ENCODE measurements at regions not wholly inside any gene's neighbourhood (a gene's known extent, or its start where the extent isn't known, plus 50 kb on each side); places are given as distances from the start of the nearest gene placed in this dataset.
"Not testable (repeated sequence)": the region's sequence is repeated elsewhere in the genome, so short reads cannot be mapped to it uniquely, and the experiment has no call there.

DNA sequence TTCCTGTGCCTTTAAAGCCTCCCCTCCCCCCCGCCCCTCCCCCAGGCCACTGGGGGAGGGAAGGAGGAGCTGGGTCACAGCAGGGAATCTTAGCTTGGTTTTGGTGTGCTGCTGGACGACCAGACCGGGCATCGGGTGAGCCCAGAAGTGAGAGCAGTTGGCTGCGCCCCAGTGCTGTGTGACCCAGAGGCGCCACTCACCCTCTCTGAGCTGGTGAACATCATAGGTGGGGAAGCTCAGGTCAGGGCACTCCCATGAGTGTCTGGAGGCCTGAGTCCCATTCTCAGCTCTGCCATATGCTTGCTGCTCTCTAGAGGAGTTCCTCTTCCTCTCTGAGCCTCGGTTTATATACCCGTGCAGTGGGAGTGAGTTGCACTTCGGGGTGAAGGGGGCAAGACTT, 3077.5 kb downstream of the RPIA start:
- not testable (repeated sequence) for H3K4me3 ChIP-seq; H4K20me1 ChIP-seq; H3K9ac ChIP-seq; H3K9me3 ChIP-seq (replicated peaks in 1 of 11); H3K4me2 ChIP-seq; H3K36me3 ChIP-seq; H3K27me3 ChIP-seq; H3K27ac ChIP-seq
- H3K4me1 ChIP-seq: peaks cover 0 to 21% (median 0%) of the 10 kb centered on the region in 10 experiments; a peak in 4 of 20 replicates

DNA sequence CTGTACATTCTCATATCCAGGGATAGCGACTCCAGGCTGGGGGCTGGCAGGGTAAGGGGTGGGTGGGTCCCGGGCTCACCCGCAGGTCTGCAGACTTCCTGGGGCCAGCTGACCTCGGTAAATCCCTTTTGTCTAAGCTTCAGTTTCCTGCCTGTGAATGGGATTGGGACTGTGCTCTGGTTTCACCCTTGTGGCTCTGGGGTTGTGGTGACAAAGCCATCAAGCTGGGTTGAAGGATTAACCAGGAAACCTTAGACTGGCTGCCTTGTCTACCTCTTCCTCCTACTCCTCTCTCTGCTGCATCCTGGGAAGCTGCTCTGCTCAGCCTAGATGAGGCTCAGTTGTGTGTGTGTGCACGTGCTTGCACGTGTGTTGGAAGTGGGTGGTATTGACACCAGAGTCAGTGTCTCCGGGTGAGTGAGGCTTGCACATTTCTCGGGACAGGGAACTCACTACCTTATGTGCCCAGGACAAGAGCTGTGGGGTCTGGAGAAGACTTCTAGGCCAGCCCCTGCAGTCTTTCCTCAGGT, 3078.6 kb downstream of the RPIA start:
- H3K4me1 ChIP-seq: peaks cover 0 to 21% (median 0%) of the 10 kb centered on the region in 10 experiments; a peak in 4 of 20 replicates
- H3K9ac ChIP-seq; H3K27ac ChIP-seq; H3K9me3 ChIP-seq (replicated peaks in 1 of 11); H3K4me2 ChIP-seq; H3K4me3 ChIP-seq; H3K27me3 ChIP-seq; H4K20me1 ChIP-seq; H3K36me3 ChIP-seq: not testable (repeated sequence)

DNA sequence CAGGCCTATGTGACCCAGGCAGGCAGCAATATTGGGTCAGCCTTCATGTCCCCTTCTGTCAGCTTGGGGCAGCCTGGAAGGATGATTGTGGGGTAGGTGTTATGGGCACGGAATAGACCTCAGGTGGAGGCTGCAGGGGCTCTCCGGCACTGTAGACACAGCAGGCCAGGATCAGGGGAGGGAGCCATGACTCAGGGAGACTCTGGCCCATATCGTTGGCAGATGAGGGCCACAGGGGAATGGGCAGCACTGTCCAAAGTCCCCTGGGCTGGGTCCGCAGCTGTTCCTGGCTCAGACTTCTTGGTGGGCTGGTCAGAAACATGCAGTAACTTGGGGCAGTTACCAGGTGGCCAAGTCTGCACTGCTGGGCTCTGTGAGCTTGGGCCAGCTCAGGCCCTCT, 3080.1 kb downstream of the RPIA start:
- H3K4me3 ChIP-seq; H3K9me3 ChIP-seq (replicated peaks in 1 of 11); H3K4me1 ChIP-seq; H3K4me2 ChIP-seq; H3K27me3 ChIP-seq; H3K9ac ChIP-seq; H4K20me1 ChIP-seq; H3K36me3 ChIP-seq; H3K27ac ChIP-seq: not testable (repeated sequence)

DNA sequence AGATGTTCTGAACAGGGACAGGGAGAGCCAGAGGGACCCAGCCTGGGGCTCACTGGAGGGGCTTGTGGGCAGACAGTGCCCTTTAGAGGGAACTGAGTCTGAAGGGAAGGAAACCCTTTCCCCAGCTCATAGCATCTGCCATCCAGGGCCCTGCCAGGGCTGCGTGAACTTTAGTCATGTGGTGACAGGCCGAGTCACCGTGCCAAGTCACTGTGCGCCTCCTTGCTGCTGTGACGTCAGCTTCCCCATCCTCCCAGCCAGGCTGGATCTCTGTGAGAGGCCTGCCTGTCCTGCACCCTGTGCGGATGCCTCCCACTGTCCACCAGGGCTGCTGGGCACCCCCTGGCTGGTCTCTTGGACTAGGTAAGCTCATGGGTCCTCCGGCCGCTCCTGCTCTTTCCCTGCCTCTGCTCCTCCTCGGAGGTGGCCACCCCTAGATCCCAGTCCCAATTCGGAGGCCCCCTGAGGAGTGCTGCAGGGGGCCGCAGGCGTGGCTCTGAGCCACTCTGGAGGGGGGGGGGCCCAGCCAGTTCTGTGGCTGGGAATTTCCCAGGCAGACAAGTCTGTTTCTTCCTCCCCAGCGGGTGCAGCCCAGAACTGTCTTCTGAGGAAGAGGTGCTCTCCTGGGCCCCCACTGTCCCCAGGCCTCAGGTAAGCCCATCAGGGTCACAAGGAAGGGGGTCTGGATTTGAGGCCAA, 3080.9 kb downstream of the RPIA start:
- not testable (repeated sequence) for H4K20me1 ChIP-seq; H3K9ac ChIP-seq; H3K9me3 ChIP-seq (replicated peaks in 1 of 11); H3K36me3 ChIP-seq; H3K4me1 ChIP-seq; H3K4me2 ChIP-seq; H3K27ac ChIP-seq; H3K27me3 ChIP-seq; H3K4me3 ChIP-seq

DNA sequence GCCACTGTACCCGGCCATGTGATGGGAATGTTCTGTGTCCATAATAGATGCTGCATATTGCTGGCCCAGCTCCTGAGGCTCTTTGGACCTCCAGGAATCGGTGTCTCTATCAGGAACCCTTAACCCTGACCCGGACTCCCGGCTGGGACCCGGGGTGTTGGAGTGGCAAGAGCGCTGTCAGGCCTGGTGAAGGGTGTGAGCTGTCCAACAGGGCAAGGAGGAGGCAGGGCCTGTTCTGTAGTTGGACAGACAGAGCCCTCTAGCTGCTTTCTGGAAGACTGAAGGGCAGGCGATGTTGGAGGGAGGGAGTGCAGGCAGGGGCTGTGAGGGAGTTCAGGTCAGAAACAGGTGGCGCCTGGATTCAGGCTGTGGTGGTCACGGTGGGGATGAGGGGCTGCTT, 3082.3 kb downstream of the RPIA start:
- H3K36me3 ChIP-seq; H3K4me2 ChIP-seq; H3K4me3 ChIP-seq; H4K20me1 ChIP-seq; H3K27me3 ChIP-seq; H3K9me3 ChIP-seq (replicated peaks in 1 of 11); H3K4me1 ChIP-seq; H3K27ac ChIP-seq; H3K9ac ChIP-seq: not testable (repeated sequence)

GRCh38 chr2:91775193-91775592, 3083.7 kb downstream of the RPIA start:
- H3K27ac ChIP-seq; H3K9ac ChIP-seq; H3K9me3 ChIP-seq (replicated peaks in 1 of 11); H3K4me2 ChIP-seq; H4K20me1 ChIP-seq; H3K27me3 ChIP-seq; H3K4me1 ChIP-seq; H3K4me3 ChIP-seq; H3K36me3 ChIP-seq: not testable (repeated sequence)

DNA sequence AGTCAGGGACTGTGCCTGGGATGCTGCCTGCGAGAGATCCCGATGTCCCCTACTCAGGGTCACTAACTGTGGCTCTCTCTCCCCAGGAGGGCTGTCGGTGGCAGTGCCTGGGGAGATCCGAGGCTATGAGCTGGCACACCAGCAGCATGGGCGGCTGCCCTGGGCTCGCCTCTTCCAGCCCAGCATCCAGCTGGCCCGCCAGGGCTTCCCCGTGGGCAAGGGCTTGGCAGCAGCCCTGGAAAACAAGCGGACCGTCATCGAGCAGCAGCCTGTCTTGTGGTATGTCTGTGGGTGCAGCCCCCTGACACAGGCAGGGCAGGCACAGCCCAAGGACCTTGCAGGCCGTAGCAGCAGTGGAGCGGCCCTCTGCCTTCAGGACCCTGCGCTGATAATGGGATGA, 3088.9 kb downstream of the RPIA start:
- H3K4me3 ChIP-seq; H3K9ac ChIP-seq; H3K27me3 ChIP-seq; H3K9me3 ChIP-seq (replicated peaks in 1 of 11); H3K4me1 ChIP-seq; H3K36me3 ChIP-seq; H3K4me2 ChIP-seq; H4K20me1 ChIP-seq; H3K27ac ChIP-seq: not testable (repeated sequence)

GRCh38 chr2:91809391-91809790, 3061.8 kb upstream of the TEKT4 start:
- H3K9me3 ChIP-seq (replicated peaks in 1 of 11); H3K4me2 ChIP-seq; H3K27me3 ChIP-seq; H3K36me3 ChIP-seq; H4K20me1 ChIP-seq; H3K4me1 ChIP-seq; H3K27ac ChIP-seq; H3K9ac ChIP-seq: not testable (repeated sequence)
- H3K4me3 ChIP-seq: peak overlapping the region in 3 of 10 experiments; percentile 35 to 46 (median 44); a peak in 4 of 20 replicates

GRCh38 chr2:91839904-91840868, 3031.0 kb upstream of the TEKT4 start:
- no peak for TF ChIP-seq Cebpa-rat (IDR thresholded peaks at IDR 0.05)
- Histone ChIP-seq H3K9ac (no peak overlapping the region; a peak in 1 of 22 replicates), H3K4me2 (peak overlapping the region in 2 of 11 experiments; percentile 50 to 58; a peak in 4 of 22 replicates), H3K36me3 (no peaks in the 10 kb centered on the region), H3K27me3 (peaks cover 30 to 36% (median 32%) of the 10 kb centered on the region in 11 experiments), H3K27ac (no peak overlapping the region), H3K4me3 (peak overlapping the region in 2 of 10 experiments; percentile 32; a peak in 4 of 20 replicates), H4K20me1 (peaks cover 0 to 3% (median 0%) of the 10 kb centered on the region in 11 experiments; a peak in 4 of 22 replicates), H3K4me1 (no peaks in the 10 kb centered on the region), H3K9me3 (replicated peaks in 1 of 11) (peaks cover 0 to 3% (median 0%) of the 10 kb centered on the region in 11 experiments; a peak in 2 of 22 replicates)

- not testable (repeated sequence) for H3K27ac ChIP-seq; H3K9me3 ChIP-seq (replicated peaks in 1 of 11); H4K20me1 ChIP-seq; H3K36me3 ChIP-seq; H3K9ac ChIP-seq; H3K4me1 ChIP-seq; H3K4me2 ChIP-seq; H3K4me3 ChIP-seq
- H3K27me3 ChIP-seq: peaks cover 30 to 36% (median 32%) of the 10 kb centered on the region in 11 experiments
Measured at GRCh38 chr2:91842264-91842663, 3029.0 kb upstream of the TEKT4 start.

DNA sequence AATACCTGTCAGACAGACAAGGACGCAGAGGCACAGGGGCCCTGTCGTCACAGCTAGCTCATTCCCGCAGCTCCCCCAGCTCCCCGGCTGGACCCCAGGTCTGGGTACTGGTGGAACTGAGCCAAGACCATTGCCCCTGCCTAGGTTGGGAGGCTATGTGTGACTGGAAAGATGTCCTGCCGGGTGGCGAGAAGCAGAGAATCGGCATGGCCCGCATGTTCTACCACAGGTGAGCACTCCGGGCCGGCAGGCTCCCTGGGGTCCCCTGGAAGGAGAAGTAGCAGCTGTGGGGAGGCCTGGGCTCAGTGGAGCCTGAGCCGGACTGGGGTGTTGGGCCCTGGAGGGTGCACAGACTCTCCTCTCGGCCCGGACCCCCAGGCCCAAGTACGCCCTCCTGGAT, 3028.3 kb upstream of the TEKT4 start:
- not testable (repeated sequence) for H3K4me2 ChIP-seq; H3K4me1 ChIP-seq; H3K27ac ChIP-seq; H4K20me1 ChIP-seq; H3K36me3 ChIP-seq; H3K9me3 ChIP-seq (replicated peaks in 1 of 11); H3K9ac ChIP-seq; H3K4me3 ChIP-seq
- peaks cover 30 to 36% (median 32%) of the 10 kb centered on the region in 11 experiments for H3K27me3 ChIP-seq

DNA sequence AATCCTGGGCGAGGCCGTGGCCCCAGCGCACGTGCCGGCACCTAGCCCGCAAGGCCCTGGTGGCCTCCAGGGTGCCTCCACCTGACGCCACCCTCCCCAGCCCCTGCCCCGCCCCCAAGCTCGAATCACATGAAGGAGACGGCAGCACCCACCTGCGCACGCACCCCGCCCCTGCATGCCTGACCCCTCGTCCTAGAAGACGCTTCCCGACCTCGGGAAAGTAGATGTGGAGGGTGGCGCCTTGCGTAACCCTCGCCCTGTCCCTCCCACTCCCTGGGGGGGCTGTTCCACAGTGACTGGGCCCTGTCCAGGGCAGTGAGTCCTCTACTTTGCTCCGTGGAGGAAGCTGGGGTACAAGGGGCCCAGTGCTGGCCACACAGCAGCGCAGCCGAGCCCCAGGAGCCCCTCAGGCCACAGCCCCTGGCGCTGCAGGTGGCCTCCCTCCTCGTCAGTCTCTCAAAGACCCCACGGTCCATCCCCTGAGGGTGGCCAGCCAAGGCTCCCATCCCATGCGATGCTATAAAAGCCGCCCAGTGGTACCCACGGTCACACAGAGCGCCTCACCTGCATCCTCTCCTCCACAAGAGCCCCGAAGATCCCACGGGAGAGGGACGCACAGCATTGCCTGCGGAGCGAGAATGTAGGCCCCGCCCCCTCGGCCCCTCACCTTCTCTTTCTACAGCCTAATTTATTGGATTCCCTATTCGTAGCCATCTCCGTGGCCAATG, 3027.3 kb upstream of the TEKT4 start:
- H3K27me3 ChIP-seq: peaks cover 30 to 36% (median 32%) of the 10 kb centered on the region in 11 experiments

DNA sequence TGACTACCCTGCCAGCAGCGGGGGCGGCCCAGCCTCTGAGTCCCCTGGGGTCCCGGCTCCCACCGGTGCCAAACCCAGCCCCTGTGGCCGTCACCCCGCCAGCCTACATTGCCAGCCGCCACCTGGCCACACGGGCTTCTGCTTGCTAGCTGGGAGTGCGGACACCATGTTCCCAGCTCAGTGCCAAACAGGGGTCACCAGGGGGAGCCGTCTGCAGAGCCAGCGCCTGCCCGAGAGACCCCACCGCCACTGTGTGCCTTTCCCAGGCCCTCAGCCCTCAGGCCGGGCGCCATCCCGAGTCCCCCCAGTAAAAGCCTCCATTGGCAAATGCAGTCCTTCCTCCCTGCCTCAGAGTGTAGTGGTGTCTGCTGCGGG, 3026.8 kb upstream of the TEKT4 start:
- not testable (repeated sequence) for H3K4me2 ChIP-seq; H3K36me3 ChIP-seq; H3K9ac ChIP-seq; H4K20me1 ChIP-seq; H3K27ac ChIP-seq; H3K9me3 ChIP-seq (replicated peaks in 1 of 11); H3K4me1 ChIP-seq; H3K4me3 ChIP-seq
- H3K27me3 ChIP-seq: peaks cover 29 to 36% (median 31%) of the 10 kb centered on the region in 11 experiments

More for the DNA sequence above, 3027.3 kb upstream of the TEKT4 start:
- H3K36me3 ChIP-seq; H3K27ac ChIP-seq; H3K4me1 ChIP-seq; H3K4me3 ChIP-seq; H4K20me1 ChIP-seq; H3K4me2 ChIP-seq; H3K9me3 ChIP-seq (replicated peaks in 1 of 11); H3K9ac ChIP-seq: not testable (repeated sequence)

All from BLaER1 treated with 17β-estradiol and CSF1 and Interleukin-3, amounts not matched to agents 10 nM and 100 nM (cell line).